Adrenal gland (tissue), 9 donors: ENCODE measurements at regions not wholly inside any gene's neighbourhood (a gene's known extent, or its start where the extent isn't known, plus 50 kb on each side); places are given as distances from the start of the nearest gene placed in this dataset.

Experiments
- DNase-seq, 7 donors: peaks; one replicate each; pipeline ENCODE4 v3.0.0-alpha.2; 2019 to 2020
- H3K27ac ChIP-seq, 5 donors: fragments of 200-600 bp; sonication (generic) in 4 of 5; 1 replicate in 3 of 5; 2 replicates in 2 of 5; pipeline versions ENCODE4 v1.5.1 to v1.8.0; 2016 to 2020; ENCODE audit warnings: mild to moderate bottlenecking in 1 of 5
- H3K27me3 ChIP-seq: fragments of 200-600 bp; 2 replicates; pipeline ENCODE4 v1.8.0; 2021
- H3K36me3 ChIP-seq, 2 donors: fragments of 200-600 bp; replicated peaks in 1 of 2; 1 replicate in 1 of 2; 2 replicates in 1 of 2; pipeline versions ENCODE4 v1.5.1 to v1.8.0; 2018 to 2022
- H3K4me1 ChIP-seq, 2 donors: fragments of 200-600 bp; replicated peaks in 1 of 2; 1 replicate in 1 of 2; 2 replicates in 1 of 2; pipeline versions ENCODE4 v1.5.1 to v1.8.0; 2018 to 2021
- H3K4me3 ChIP-seq, 4 donors: fragments of 200-600 bp; sonication (generic) in 3 of 4; one replicate each; pipeline ENCODE4 v1.5.1; 2016 to 2018
- H3K9me3 ChIP-seq, 3 donors: fragments of 200-600 bp; sonication (generic) in 1 of 3; replicated peaks in 1 of 3; 1 replicate in 2 of 3; 2 replicates in 1 of 3; pipeline versions ENCODE4 v1.5.1 to v1.8.0; 2016 to 2021
- POLR2A ChIP-seq, 2 donors: fragments of 450-650 bp; IDR thresholded peaks; one replicate each; pipeline ENCODE4 v1.6.1; 2017; ENCODE audit warnings: antibody characterized with exemption in 2 of 2, mild to moderate bottlenecking in 2 of 2, moderate library complexity in 1 of 2
- WGBS, 4 donors: extraction: QIAGEN DNeasy Blood & Tissue Kit in 2 of 4; methylation state at CpG; one replicate each; pipeline versions ENCODE4 v1.1.5 to v1.1.7; 2013 to 2017; 5-methylcytosine and 5-hydroxymethylcytosine counted together
- intact Hi-C, 2 donors: fragments of 100-400 bp; cut with DNase I; formaldehyde crosslinking; loops; one replicate each; pipeline versions ENCODE4 v1.14.1 to v1.15.0; 2022 to 2023
- TF ChIP-seq, protein P1 (sequence below), 6 experiments: fragments of 450-650 bp in 4 of 6; fragments of 200-600 bp in 2 of 6; sonication (generic) in 1 of 6; IDR thresholded peaks; 1 replicate in 5 of 6; 2 replicates in 1 of 6; pipeline versions ENCODE4 v1.5.1 to v1.8.0; 2016 to 2021; ENCODE audit warnings: antibody characterized with exemption in 6 of 6, mild to moderate bottlenecking in 2 of 6, moderate library complexity in 1 of 6
- donor health status: healthy with polysubstance abuse.
- donor health status: Bipolar disorder and iron deficiency.
- donor health status: DM: yes; HTN: yes; CAD: no.
- donor health status: DM: no; HTN: no; CAD: no.
- donor health status: DM: no; HTN: no; CAD: no.

DNA sequence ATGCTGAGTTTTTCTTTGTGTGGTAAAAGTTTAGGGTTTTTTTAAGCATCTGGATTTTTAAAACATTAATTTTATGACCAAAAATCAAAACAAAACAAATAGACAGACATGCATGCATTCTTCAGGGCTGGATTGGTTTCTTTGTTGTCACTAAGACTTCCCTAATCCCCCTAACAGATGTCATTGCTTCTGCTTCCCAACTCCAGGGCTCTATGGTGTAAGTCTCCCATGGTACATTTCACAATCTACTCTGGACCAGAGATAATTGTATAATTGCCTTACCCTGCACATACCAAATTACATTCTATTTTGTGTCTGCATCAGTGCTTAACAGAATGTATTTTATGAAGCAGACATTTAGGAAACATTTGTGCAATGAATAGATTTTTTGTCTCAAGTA, 529.1 kb upstream of the SMIM31 start:
- no peaks in the 10 kb centered on the region for H3K4me1 ChIP-seq
- no peaks in the 10 kb centered on the region for H3K36me3 ChIP-seq
- H3K27ac ChIP-seq: no peak overlapping the region
- H3K4me3 ChIP-seq: no peak overlapping the region
- TF ChIP-seq, protein P1, sequence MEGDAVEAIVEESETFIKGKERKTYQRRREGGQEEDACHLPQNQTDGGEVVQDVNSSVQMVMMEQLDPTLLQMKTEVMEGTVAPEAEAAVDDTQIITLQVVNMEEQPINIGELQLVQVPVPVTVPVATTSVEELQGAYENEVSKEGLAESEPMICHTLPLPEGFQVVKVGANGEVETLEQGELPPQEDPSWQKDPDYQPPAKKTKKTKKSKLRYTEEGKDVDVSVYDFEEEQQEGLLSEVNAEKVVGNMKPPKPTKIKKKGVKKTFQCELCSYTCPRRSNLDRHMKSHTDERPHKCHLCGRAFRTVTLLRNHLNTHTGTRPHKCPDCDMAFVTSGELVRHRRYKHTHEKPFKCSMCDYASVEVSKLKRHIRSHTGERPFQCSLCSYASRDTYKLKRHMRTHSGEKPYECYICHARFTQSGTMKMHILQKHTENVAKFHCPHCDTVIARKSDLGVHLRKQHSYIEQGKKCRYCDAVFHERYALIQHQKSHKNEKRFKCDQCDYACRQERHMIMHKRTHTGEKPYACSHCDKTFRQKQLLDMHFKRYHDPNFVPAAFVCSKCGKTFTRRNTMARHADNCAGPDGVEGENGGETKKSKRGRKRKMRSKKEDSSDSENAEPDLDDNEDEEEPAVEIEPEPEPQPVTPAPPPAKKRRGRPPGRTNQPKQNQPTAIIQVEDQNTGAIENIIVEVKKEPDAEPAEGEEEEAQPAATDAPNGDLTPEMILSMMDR (IDR thresholded peaks at IDR 0.05): no peak
- no peak for TF ChIP-seq POLR2A (IDR thresholded peaks at IDR 0.05)
- no peaks in the 10 kb centered on the region for H3K9me3 ChIP-seq
- intact Hi-C loops: no loop called here
- H3K27me3 ChIP-seq: no peaks in the 10 kb centered on the region
- DNase-seq: no peak

DNA sequence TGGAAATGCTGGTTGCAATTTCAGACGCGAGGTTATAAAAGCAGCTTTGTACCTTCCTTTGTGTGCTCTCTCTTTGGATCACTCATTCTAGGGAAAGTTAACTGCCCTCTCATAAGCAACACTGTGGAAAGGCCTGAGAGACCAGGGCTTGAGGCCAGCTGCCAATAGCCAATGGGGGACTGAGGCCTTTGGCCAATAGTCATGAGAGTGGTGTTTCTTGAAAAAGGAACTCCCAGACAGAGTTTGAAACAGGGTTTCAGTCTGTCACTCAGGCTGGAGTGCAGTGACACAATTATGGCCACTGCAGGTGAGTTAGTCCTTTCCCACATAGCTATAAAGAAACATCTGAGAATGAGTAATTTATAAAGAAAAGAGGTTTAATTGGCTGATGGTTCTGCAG, 524.7 kb upstream of the SMIM31 start:
- no peak for TF ChIP-seq POLR2A (IDR thresholded peaks at IDR 0.05)
- TF ChIP-seq, protein P1 (IDR thresholded peaks at IDR 0.05): no peak
- Histone ChIP-seq H3K36me3 (no peaks in the 10 kb centered on the region), H3K4me3 (no peak overlapping the region), H3K27ac (no peak overlapping the region), H3K9me3 (no peaks in the 10 kb centered on the region), H3K4me1 (no peaks in the 10 kb centered on the region), H3K27me3 (no peaks in the 10 kb centered on the region)
- intact Hi-C loops: no loop called here
- no peak for DNase-seq
- whole genome bisulfite sequencing, 4 donors: 92 to 100% (median 96%) methylated on average over 2 of the region's 2 CpGs

DNA sequence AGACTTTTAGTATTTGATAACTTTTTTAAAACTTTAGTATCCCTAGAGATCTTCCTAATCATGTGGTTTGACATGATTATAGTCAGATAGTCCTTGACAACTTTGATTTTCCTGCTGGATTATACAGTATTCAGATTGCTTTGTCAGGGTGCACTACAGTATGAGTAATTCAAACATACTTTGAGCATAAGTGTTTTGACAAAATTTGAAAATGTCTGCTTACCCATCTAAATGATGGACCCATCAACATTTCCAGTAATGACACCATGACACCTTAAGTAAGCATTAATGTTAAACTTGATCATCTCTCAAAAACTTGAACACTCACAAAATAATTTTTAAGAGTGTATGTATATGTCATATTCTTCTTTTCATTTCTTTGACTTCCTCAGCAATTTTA, 514.5 kb upstream of the SMIM31 start:
- intact Hi-C loops: no loop called here
- no peak overlapping the region for H3K27ac ChIP-seq
- no peaks in the 10 kb centered on the region for H3K4me1 ChIP-seq
- TF ChIP-seq POLR2A (IDR thresholded peaks at IDR 0.05): no peak
- TF ChIP-seq, protein P1 (IDR thresholded peaks at IDR 0.05): no peak
- DNase-seq: no peak
- H3K36me3 ChIP-seq: no peaks in the 10 kb centered on the region
- H3K27me3 ChIP-seq: no peaks in the 10 kb centered on the region
- H3K9me3 ChIP-seq: no peaks in the 10 kb centered on the region
- no peak overlapping the region for H3K4me3 ChIP-seq

DNA sequence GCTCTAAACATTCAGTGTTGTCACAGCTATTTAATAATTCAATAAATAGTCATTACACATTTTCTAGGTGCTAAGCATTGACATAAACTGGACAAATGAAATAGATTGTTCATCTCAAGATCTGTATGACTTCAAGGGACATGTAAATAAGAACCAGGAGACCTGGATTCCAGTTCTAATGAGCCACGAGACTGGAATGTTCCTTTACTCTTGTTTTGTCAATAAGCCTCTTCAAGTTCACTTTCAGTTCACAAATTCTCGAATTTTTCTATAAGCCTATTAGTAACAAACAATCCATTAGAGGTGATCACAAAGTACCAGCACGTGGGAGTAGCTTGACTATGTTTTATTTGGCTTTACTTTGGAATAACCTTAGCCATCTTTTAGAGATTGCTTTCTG, 514.0 kb upstream of the SMIM31 start:
- intact Hi-C loops: no loop called here
- Histone ChIP-seq H3K4me3 (no peak overlapping the region), H3K27me3 (no peaks in the 10 kb centered on the region), H3K27ac (no peak overlapping the region), H3K9me3 (no peaks in the 10 kb centered on the region), H3K4me1 (no peaks in the 10 kb centered on the region), H3K36me3 (no peaks in the 10 kb centered on the region)
- no peak for TF ChIP-seq POLR2A (IDR thresholded peaks at IDR 0.05)
- TF ChIP-seq, protein P1 (IDR thresholded peaks at IDR 0.05): no peak
- WGBS, 4 donors: 26 to 32% (median 30%) methylated on average over 3 of the region's 3 CpGs
- DNase-seq: no peak
